Right lobe of liver (tissue), 4 donors: ENCODE measurements at regions not wholly inside any gene's neighbourhood (a gene's known extent, or its start where the extent isn't known, plus 50 kb on each side); places are given as distances from the start of the nearest gene placed in this dataset.

Source experiments
- POLR2A ChIP-seq: fragments of 450-650 bp; IDR thresholded peaks from one replicate; pipeline ENCODE4 v1.6.1; 2017; ENCODE audit warnings: antibody characterized with exemption, mild to moderate bottlenecking
- TF ChIP-seq, protein P1 (sequence below), 4 donors: fragments of 200-600 bp in 3 of 4; fragments of 450-650 bp in 1 of 4; IDR thresholded peaks; one replicate each; pipeline versions ENCODE4 v1.5.1 to v1.8.0; 2016 to 2022; ENCODE audit warnings: antibody characterized with exemption in 4 of 4, mild to moderate bottlenecking in 2 of 4
- donor health status: DM: no; HTN: no; CAD: no.
- donor health status: DM: no; HTN: no; CAD: no.
- donor health status: DM: no; HTN: yes; CAD: no.

DNA sequence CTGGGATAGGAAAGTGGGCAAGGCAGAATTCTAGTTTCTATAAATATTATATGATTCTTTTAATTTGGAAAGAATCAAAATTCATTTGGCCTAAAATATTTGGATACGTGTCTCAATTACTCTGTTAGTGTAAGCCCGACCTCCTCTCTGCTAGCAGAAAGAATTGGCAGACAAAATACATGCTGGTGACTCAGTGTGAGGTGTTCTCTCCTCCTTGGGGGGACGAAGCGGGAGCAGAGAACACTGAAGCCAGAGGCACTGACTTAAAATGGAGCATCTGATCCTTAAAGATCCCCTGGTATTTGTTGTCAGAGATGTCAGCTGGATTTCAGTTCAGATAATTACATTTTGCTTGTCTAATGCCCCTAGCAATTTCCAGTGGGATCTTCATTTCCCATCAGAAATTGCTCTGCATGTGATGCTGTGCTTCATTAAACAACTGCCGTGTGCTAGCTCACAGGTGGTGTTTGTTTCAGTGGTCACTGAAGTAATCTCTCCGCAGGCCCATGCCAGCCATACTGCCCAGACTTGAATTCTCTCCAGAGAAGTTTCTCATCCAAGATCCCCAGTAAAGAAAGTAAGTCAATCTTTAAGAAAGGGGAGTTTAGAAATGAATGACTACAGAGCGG is 188.7 kb upstream of the TLL1 start:
- TF ChIP-seq POLR2A, result no peak
- TF ChIP-seq, protein P1, sequence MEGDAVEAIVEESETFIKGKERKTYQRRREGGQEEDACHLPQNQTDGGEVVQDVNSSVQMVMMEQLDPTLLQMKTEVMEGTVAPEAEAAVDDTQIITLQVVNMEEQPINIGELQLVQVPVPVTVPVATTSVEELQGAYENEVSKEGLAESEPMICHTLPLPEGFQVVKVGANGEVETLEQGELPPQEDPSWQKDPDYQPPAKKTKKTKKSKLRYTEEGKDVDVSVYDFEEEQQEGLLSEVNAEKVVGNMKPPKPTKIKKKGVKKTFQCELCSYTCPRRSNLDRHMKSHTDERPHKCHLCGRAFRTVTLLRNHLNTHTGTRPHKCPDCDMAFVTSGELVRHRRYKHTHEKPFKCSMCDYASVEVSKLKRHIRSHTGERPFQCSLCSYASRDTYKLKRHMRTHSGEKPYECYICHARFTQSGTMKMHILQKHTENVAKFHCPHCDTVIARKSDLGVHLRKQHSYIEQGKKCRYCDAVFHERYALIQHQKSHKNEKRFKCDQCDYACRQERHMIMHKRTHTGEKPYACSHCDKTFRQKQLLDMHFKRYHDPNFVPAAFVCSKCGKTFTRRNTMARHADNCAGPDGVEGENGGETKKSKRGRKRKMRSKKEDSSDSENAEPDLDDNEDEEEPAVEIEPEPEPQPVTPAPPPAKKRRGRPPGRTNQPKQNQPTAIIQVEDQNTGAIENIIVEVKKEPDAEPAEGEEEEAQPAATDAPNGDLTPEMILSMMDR (IDR thresholded peaks at IDR 0.05), result no peak
